Stimulated activated CD8-positive, alpha-beta memory T cell treated with anti-CD3 and anti-CD28 coated beads, Interleukin-12 subunit alpha, Interleukin-12 subunit beta, amount 100 ng/mL, for 1 hour (primary cell): ENCODE measurements at regions not wholly inside any gene's neighbourhood (a gene's known extent, or its start where the extent isn't known, plus 50 kb on each side); places are given as distances from the start of the nearest gene placed in this dataset.

Experiments
- DNase-seq: peaks from one replicate; pipeline ENCODE4 v3.0.0-alpha.2; 2020; ENCODE audit warnings: low read depth

GRCh38 chr5:123756816-123757215, 244.8 kb downstream of the CSNK1G3 start:
- DNase-seq = no peak

DNA sequence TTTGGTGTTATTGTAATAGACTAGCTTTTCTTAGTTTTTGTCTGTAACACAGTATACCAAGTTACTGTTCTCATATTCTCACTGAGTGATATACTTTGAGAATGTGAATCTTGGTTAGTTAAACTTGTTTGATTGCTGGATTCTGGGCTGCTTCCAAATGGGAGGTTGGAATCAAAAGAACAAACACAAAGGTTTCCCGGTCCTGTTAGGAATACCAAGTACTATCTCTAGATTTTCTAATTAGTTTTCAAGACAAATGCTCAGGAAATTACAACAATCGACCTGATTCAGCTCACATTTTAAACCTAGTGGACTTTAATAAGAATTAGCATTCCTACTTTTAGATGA, 244.3 kb downstream of the CSNK1G3 start:
- no peak for DNase-seq

DNA sequence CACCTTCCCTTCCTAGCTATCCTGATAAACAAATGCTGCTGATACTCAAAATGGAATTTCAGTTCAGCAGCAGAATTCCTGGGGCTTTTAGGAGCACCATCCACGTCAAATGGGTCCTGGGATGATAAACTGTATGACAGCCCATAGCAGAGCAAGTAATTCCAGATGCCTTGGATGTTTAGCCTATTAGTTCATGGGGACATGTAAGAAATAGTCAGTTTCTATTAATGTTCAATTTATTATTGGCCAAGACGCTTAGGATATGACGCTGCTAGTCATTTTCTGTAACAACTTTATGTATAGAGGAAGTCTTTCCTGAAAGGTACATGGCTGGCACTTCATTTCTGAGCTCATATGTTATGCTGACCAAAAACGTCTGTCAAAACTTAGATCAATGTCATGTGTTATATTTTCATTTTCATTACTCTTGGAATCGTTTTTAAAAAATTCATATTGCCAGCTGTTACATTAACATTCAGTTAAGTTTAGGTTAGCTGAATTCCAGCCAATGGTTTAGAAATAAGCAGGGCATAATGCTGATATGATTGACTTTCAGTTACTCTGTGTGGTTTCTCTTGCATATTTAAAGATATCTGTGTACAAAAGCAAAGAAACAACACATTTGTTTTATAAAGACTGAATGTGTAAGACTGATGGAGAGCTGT, 243.8 kb downstream of the CSNK1G3 start:
- no peak for DNase-seq

GRCh38 chr5:123754908-123755307, 242.9 kb downstream of the CSNK1G3 start:
- DNase-seq = no peak

DNA sequence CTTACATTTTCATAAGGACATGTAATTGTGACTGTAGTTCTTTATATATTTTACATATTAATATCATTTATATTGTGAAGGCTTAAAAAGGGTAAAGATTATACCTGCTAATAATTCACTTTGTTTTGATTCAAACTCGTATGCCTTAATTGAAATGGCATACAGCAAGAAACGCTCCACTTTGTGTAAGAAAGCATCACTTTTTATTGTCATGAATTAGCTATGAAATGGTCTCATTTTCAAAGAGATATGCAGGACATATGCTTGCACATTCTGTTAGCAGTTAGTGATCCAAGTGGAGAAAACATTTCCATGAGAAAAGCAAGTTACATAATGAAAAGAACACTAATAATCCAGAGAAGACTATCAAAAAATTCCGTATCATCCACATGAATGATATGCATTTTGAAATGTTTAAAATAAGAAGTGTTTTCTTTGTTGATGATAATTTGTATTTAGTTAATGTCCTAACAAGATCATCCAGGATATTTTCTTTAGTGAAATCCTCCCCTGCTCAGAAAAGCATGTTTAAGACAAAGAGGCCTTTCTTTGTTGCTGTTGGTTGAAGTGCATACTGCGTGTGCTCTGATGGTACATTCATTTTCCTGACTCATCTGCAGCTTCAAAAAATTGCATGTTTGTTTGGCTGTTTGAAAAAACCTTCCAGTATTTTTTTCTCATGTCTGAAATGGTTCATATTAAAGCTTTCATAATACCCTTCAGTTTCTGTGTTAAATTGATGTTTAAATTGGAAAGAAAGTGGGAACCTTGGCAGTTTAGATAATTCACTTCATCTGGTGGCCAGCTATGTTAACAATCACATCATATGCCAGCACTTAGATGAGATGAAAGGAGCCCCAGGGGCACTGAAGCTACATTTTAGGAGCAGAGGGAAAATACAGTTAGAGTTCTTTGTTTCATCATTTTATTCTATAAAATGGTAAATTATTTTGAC, 242.2 kb downstream of the CSNK1G3 start:
- no peak for DNase-seq

DNA sequence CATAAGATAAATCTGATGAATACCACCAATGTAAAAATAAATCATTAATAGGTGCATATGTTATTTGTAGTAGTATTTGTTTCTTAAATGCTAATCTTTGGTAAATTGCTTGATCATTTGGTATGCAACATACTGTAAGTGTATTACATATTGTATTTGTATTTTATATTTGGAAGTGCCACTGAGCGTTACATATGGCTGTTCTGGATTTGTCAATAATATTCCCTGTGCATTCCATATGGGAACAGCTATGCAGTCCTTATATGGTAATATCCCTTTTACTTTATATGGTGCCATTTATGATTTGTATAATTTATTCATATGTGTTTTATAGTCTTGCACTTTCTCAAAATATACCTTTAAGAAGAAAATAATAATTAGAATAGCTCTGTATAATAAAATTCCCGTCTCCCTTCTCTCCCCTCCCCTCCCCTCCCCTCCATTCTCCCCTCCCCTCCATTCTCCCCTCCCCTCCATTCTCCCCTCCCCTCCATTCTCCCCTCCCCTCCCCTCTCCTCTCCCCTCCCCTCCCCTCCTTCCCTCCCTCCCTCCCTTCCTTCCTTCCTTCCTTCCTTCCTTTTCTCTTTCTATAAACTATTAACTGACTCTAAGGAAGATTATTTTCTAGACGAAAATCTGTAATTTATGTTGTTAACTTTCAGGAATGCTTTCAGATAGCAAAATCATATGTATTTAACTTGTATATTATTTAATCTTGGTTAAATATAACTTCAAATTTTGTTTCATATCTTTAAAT, 241.4 kb downstream of the CSNK1G3 start:
- no peak for DNase-seq

DNA sequence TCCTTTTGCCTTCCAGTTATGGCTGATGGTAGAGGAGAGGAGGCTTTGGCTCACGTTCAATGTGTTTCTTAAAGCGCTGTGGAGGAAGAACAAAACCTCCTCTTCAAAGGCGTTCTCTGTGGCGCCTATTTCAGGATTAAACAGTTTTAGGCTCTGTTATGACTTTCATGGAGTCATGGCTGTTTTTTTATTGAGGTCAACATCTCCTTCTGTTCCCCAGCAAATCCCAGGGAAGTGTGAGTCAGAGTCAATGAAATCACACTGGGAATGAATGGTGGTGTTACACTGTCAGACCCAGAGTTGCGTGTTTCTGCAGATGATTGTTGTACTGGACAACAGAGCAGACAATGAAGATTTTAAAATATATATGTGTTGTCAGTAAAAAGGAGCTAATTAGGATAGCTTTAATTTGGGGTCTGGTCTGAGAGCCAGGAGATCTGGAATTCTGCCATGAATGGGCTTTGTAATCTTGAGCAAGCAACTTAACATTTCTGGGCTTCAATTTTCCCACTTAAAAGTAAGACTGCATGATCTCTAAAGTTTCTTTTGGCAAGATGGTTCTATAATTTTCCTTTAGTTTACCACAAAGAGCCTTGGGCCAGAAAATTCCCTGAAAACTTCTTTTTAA, 240.7 kb downstream of the CSNK1G3 start:
- DNase-seq = no peak

DNA sequence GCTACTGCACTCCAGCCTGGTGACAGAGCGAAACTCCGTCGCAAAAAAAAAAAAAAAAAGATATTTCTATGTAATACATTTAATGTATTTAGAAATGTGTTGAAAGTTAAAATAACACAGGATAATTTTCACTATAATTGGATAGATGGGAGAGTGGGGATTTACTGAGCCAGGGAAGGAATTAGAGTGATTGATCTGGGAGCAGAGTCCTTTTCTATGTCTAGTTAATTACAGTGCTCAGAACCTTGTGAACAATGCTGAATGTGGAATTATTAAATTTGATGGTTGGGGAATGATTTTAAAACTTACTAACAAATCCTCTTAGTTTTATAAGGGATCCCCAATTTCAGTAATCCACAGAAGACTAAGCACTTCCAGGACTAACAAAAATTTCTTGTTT, 239.7 kb downstream of the CSNK1G3 start:
- DNase-seq = no peak

- no peak for DNase-seq
Measured at GRCh38 chr5:123748239-123748638, 236.3 kb downstream of the CSNK1G3 start.

GRCh38 chr5:123746683-123747360, 234.8 kb downstream of the CSNK1G3 start:
- DNase-seq = no peak

DNA sequence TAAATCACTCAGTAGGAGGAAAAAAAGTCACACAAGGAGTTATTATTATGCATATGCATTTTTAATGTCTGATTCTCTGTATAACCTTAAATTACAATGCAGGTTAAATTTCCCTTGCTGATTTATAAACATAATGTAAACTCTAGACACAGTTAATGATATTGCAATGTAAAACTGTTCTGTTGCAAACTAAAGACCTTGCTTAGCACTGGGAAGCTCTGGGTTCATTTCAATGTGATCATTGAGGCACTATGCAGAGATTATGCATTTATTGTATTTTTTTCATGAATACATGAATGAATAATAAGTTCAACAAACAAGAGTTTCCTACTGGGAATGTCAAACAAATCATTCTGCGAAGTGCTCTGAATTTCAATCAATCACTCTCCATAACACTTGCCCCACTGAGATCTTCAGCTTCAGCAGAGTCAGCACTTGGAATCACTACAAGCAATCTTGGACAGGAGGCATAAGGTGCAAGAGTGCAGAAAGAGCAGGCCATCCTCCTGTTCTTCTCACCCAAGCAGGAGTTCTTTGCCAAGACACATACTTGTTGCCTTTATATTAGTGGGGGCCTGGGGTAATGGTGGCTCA, 232.1 kb downstream of the CSNK1G3 start:
- no peak for DNase-seq

DNA sequence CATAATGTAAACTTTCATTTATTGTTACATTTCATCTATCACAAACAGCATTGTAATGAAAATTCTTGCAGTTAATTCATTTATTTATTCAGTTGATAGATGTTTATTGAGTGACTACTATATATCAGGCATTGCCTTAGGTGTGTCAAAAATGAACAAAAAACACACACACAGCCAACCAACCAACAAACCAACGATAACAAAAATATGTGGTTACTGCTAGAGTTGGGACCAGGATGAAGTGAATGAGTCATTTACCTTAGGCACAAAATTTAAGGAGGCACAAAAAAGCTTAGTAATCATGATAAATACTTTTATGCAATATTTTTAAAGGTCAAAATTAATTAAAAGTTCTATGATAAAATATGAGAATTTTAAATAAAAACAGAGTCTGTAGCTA, 223.4 kb downstream of the CSNK1G3 start:
- DNase-seq = no peak

GRCh38 chr5:123732257-123732656, 220.3 kb downstream of the CSNK1G3 start:
- no peak for DNase-seq

DNA sequence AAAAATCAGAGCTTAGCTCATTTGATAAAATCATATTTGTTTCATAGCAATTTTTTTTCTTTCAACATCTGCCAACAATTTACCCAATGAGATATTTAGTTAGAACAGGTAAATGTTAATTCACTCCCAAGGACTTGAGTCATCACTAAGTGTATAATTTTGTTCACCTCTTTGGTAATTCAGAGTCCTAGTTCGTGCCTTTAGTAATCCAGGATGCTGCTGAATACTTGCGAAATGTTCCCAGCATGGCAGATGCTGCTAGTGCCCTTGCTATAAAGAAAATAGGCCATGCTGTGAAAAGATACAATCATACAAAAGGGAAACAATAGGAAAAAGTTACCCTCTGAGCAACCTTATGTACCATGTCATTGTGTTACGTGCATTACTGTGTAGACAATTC, 210.5 kb downstream of the CSNK1G3 start:
- no peak for DNase-seq

GRCh38 chr5:123721675-123722276, 209.8 kb downstream of the CSNK1G3 start:
- DNase-seq = no peak

DNA sequence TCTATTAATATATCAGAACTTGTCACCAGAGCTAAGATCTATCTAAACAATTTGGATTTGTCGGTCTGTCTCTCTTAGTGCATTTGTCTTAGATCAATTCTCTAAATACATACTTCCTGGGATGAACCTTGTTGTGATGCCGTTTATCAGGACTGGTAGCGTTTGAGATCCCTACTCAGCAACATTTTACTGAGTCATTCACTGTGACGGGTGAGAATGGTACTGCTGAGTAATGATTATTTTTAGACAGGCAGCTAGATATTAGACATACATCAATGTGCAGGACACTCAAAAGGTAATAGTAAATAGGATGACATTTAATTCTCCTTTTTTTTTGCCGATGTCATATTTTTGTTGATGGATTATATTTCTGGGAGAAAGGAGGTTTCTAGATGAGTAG, 209.0 kb downstream of the CSNK1G3 start:
- no peak for DNase-seq

DNA sequence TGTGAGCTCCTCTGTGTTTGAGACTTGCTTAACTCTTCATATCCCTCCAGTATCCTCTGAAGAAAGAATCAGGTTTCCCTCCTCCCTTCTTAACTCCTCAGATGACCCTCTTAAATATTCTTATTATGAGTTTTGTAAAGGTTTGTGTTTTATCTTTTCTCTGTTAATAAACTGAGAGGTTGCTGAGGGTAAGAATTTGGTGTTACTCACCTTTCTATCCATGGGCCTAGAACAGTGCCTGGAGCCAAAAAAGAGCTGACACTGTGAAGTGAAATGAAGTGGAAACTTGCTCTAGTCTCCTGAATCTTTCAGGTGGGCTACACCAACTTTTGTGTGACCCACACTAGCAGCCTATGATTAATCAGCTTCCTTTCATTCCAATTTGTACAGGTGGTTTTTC, 208.4 kb downstream of the CSNK1G3 start:
- DNase-seq = no peak

GRCh38 chr5:123719004-123719403, 207.0 kb downstream of the CSNK1G3 start:
- no peak for DNase-seq

DNA sequence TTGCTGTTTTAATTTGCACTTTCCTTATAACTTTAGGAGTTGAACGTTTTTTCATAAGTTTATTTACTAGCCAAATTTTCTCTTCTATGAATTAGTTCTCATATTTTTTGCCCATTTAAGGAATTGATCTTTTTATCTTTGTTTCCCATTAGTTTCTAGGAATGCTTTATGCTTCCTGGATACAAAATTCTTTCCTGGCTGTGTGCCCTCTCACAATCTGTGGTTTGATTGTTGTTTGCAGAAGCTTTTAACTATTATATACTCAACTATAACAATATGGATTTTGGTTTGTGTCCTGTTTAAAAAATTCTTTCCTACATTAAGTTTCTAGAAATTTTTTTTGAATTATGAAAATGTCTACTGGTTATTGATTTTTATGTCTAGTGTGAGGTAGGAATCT, 206.3 kb downstream of the CSNK1G3 start:
- no peak for DNase-seq

DNA sequence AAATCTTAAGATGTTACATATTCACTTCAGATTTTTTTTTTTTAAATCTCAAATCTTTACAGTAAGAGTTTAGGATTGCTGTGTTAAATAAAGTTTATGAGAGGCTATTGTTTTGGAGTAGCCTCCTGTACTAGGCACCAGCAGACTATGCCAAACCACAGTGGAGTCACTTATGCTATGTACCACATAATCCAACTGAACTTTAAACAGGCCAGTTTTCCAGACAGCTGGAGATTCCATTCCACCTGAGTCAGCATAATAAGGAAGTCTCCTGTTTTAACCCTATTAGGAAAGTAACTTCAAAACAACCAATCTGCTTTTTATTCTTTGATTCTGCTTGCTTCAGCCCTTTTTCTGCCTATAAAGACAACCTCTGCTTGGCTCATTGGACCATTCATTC, 205.2 kb downstream of the CSNK1G3 start:
- no peak for DNase-seq

DNA sequence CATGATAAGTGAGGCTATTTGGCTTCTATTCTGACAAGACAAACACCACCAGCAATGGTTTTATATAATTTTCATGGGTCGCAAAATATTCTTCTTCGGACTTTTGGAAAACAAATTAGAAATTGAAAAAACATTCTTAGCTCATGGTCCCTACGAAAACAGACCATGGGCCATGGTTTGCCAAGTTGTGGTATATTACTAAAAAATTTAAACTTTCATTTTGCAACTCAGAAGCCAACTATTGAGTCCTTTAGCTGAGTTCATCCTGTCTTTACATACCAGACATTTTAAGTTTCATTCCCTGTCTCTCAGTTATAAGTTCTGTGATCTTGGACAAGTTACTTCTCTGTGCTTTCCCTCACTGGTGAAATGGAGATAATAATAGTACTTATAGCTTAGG, 198.1 kb downstream of the CSNK1G3 start:
- DNase-seq = no peak
